GM19238 (cell line): ENCODE measurements at regions not wholly inside any gene's neighbourhood (a gene's known extent, or its start where the extent isn't known, plus 50 kb on each side); places are given as distances from the start of the nearest gene placed in this dataset.

Source experiments
- DNase-seq: peaks from one replicate; pipeline ENCODE4 v3.0.0; 2011; ENCODE audit warnings: low spot score; ENCODE audit not compliant: insufficient read length

DNA sequence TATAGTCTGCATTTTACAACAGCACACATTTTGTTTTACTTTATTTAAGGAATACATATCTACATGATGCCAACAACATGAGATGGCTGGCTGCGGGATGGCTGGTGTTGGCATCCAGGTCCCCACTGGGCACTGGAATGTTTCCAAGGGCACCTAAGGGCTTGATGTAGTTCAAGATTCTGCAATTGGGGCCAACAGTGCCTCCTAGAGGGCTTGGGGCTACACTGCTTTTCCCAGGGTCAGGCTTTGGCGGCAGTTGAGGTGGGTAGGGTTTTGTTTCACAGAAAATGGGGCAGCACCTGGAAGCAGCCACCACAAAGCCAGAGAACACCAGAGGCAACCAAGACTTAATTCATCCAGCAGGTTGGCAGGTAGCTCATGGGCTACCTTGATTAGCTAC, 166.7 kb upstream of the PRNP start:
- DNase-seq: no peak

- no peak for DNase-seq
Measured at GRCh38 chr20:4516876-4517275, 169.4 kb upstream of the PRNP start.

DNA sequence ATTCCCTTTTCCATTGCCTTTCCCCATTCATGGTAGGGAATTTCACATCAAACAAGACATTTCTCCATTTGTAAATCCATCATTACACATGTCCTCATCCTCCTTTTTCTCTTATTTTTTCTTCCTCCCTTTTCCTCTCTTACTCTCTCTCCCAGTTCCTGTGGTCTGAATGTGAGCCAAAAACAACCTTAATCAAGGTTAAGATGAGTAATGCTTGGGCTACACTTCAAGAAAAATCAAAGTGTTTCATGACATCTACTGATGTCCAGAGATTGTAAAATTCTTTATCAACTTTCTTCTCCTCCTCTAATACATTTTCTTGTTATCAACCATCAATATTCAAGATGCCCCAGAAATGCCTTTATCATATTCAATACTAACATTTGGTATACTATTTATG, 172.5 kb upstream of the PRNP start:
- no peak for DNase-seq

DNA sequence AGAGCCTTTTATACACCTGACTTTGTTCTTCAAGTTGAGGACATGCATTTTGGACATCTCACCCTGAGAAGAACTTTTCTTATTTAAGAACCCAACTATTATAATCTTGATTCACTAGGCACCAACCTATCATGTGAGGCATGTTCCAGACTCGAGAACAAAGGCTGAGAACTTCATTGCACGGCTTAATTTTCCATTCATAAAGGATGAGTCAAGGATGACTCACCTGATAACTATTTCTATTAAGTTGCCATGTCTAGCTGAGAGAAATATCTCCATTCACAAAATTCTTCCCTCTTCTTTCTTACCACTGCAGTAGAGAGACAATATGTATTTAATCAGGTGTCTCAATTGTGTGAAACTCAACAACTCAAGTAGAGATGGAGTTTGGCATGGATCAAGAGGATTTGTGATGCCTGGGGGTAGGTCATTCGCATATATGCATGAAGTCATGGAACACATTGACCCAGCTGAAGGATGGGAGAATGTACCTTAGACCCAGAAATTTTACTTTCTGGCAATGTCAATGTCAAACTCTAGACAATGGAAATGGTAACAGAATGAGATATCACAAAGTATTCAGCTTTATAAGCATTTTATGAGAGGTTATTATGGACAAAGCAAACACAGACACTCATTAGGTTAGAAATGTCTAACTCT, 173.2 kb upstream of the PRNP start:
- no peak for DNase-seq

- no peak for DNase-seq
Measured at GRCh38 chr20:4511776-4512175, 174.5 kb upstream of the PRNP start.

GRCh38 chr20:4509825-4510522, 176.3 kb upstream of the PRNP start:
- DNase-seq: no peak

GRCh38 chr20:4508773-4509172, 177.5 kb upstream of the PRNP start:
- DNase-seq: no peak

GRCh38 chr20:4507288-4507719, 179.0 kb upstream of the PRNP start:
- DNase-seq: no peak

GRCh38 chr20:4504814-4505213, 181.4 kb upstream of the PRNP start:
- DNase-seq: no peak

DNA sequence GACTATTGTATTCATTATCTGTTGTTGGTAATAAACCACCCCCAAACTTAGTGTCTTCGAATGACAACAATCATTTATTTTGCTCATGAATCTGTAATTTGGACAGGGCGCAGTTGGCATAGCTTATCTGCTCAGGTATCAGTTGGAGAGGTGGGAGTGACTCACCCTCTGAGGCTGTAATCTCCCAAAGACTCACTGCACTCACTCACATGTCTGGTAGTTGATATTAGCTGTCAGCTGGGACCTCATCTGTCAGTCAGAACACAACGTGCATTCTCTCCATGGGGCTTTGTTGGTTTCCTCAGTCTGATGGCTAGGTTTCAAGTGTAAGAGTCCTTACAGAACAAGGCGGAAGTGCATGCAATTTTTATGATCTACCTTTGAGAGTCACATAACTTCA, 183.5 kb upstream of the PRNP start:
- DNase-seq: no peak

GRCh38 chr20:4493386-4493785, 192.9 kb upstream of the PRNP start:
- DNase-seq: no peak

GRCh38 chr20:4491643-4492042, 194.6 kb upstream of the PRNP start:
- DNase-seq: no peak

DNA sequence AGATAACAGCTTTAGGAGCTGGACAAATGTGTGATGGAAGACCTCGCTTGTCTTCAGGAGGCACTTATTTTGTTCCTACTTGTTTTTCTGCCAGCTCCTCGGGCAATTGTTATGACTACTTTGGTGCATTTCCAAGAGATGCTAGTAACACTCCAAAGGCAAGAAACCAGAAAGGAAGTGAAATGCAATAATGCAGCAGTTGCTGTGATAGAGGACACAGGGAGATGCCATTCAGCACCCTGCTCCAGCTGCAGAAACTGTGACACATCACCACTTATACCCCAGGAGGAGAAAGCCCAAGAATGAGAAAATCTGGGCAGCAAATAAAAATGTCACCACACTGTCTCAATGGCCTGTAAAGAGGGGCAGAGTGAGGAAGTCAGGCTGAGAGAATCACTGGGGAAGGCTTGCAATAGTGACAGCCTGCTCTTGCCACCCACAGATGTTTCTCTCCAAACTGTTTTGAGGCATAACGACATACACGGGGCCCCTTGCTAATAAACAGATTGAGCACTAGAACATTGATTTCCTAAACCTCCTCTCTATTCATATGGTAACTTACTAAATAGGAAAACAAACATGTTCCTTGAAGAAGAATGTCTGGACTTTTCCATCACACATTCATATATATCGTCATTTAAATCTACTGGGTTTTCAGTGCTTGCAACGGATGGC, 195.5 kb upstream of the PRNP start:
- DNase-seq: no peak

- no peak for DNase-seq
Measured at GRCh38 chr20:4490045-4490444, 196.2 kb upstream of the PRNP start.

- DNase-seq: no peak
Measured at GRCh38 chr20:4488407-4489339, 197.6 kb upstream of the PRNP start.

GRCh38 chr20:4484379-4484997, 201.8 kb upstream of the PRNP start:
- no peak for DNase-seq

DNA sequence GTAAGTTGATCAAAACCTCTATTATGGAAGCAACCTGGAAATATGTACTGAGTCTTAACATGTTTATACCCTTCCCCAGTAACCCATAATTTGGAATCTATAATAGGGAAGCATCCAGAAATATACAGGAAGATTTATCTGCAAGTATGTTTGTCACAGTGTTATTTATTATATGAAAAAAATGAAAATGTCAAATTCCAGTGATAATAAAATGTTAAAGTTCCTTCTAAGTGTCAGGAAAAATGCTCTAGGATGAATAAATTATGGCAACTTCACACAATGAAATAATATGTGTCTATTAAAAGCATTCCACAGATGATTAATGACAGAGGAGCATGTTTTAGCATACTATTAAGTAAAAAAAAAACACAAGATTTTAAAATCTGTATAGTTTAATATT, 202.3 kb upstream of the PRNP start:
- DNase-seq: no peak

GRCh38 chr20:4483486-4483885, 202.8 kb upstream of the PRNP start:
- no peak for DNase-seq

DNA sequence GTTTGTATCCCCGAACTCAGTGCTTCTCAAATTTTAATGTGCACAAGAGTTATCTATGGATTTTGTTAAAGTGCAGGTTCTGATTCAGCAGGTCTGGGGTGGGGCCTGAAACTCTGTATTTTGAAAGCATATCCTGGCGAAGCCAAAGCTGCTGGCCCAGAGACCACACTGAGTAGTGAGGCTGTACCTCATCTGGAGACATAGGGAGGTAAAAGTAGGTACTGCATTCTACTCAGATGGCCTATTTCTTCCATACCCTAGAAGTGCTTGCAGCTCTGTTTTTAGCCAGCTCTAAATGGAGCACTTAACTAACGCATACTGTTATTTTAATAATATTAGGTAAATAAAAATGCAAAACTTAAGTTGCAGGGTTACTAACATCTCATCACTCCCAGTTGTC, 206.2 kb upstream of the PRNP start:
- no peak for DNase-seq

DNA sequence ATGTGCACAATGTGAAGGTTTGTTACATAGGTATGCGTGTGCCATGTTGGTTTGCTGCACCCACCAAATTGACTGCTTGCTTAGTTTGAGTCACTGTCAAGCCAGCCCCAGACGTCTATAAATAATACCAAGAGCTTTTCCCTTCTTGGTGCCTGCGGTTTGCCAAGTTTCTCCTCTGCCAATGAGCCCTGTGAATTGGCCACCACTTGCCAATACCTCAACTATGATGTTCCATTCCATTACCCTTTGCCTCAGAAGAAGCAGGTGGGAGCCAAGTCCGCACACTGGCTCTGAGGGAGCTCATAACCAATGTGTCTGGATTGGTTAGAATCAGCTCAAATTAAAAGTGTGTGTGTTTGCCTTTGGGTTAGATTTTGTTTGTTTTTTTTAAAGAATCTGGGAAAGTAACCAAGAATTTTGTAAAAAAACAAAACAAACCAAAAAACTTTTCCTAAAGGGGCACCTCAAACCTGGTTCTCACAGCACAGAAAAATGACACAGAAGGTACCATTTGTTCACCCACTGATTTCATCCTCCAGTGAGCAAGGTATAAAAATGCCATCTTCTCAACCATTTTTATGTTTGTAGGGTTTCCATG, 209.3 kb upstream of the PRNP start:
- DNase-seq: no peak

DNA sequence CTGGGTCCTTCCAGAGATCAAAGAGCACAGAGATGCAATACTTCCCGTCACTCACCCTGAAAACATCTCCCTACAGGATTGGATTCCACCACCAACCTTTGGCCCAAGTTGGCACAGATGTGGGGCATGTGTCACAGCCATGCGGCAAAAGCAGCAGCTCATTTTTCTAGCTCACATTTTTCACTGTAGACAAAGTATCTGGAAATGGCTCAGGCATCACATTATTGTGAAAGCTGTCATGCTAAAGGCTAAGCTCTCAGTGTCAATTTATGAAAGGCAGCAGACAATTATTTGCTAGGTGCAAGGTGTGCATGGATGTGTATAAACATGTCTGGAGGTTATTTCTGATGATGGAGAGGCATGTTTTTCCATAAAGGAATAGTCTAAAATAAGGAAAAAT, 213.3 kb upstream of the PRNP start:
- DNase-seq: no peak
